Activated T-helper 9 cell treated with anti-CD3 and anti-CD28 coated beads, Interleukin-2, amount 50 U/mL, for 16 hours (primary cell): ENCODE measurements at regions not wholly inside any gene's neighbourhood (a gene's known extent, or its start where the extent isn't known, plus 50 kb on each side); places are given as distances from the start of the nearest gene placed in this dataset.
"Not testable (repeated sequence)": the region's sequence is repeated elsewhere in the genome, so short reads cannot be mapped to it uniquely, and the experiment has no call there.

ENCODE experiments used
- DNase-seq: peaks from one replicate; pipeline ENCODE4 v3.0.0-alpha.2; 2020; ENCODE audit warnings: low read depth

DNA sequence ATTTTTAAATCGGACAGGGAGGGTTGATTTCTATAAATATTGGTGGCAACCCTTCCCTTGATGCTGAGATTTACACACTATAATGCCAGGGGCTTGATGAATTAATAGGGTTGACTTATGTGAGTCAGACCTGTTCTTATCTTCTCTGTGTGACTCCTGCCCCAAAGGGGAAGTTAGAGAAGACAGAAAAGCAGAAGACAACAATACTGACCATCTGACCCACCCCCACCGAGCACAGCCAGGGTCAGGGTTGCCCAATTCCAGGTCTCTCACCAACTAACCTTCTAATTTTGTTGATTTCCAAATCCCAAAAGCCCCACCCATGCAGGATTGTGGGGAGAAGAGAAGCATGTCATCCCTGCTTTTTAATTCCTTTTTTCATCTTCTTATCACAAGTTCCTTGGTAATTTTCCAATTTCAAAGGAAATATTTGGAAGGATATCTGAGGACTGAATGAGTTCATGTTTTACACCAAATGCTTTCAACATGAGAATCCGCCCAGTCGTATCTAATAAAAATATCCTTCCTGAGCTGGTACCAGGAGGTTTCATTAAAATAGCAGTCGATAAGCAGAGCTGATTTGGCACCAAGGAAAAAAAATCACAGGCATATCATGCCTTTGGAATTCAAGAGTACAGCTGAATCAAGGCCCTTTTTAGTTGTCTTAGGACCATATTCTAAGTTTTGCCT, 603.4 kb upstream of the CDH11 start:
- DNase-seq, result no peak

DNA sequence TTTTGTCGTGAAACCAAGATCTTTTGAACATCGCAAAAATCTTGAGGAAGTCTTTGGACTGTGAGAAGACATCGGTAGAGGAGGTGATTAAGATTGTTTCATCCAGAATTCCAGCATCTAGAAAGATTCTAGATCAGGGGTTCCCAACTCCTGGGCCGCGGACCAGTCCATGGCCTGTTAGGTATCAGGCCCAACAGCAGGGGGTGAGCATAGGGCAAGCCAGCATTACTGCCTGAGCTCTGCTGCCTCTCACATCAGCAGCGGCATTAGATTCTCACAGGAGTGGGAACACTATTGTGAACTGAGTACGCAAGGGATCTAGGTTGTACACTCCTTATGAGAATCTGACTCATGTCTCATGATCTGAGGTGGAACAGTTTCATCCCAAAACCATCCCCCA, 600.6 kb upstream of the CDH11 start:
- DNase-seq, result no peak

DNA sequence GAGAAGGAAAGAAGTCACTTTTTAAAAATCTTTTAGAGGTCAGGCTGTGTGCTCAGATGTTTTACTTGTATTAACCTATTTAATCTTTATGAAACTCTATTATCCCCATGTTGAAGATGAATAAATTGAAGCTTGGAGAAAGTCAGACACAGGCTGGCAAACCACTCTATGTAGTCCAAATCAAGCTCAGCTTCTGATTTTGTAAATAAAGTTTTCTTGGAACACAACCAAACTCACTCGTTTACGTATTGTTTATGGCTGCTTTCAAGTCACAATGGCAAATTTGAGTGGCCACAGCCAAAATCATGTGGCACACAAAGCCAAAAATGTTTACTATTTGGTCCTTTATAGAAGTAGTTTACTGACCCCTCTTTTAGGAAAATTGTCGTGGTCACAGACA, 596.0 kb upstream of the CDH11 start:
- no peak for DNase-seq

DNA sequence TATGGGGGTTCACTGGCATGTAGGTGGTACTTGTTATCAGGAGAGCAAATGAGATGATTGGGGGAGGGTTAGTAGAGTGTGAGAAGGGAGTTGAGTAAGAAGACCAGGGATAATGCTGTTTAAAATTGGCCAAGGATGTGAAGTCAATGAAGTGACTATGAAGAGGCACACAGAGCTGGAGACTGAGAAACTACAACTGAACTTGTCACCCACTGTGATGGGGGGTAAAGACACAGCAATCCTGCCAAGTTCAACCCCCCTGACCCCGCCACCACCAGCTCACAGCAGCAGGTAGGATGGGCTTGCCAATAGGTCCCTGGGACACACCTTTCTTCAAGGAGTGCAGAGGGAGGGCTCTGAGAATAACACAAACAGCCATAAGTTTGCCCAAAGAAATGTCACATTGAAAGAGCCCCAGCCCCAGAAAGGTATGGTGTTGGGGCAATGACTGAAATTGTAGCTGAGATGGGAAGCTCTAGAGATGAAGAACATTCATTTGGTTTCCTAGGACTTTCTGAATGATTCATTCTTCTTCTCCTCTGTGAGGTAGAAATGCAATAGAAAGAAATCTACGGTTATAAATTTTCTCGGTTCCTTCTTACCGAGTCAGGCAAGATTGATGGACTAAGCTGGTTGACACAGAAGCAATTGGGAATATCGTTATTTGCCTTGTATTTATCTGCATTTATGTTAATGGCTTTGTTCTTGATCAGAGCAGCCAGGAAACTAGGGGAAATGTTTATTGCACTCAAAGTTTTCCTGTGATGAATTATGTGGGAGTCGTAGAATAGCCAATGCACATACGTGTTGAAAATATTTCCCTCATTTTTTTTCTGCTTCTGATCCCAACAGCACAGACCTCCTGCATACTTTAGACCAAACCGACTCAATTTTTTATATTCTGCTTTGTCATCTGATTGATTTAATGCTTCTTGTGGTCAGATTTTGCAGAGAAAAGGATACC, 595.2 kb upstream of the CDH11 start:
- DNase-seq, result no peak

DNA sequence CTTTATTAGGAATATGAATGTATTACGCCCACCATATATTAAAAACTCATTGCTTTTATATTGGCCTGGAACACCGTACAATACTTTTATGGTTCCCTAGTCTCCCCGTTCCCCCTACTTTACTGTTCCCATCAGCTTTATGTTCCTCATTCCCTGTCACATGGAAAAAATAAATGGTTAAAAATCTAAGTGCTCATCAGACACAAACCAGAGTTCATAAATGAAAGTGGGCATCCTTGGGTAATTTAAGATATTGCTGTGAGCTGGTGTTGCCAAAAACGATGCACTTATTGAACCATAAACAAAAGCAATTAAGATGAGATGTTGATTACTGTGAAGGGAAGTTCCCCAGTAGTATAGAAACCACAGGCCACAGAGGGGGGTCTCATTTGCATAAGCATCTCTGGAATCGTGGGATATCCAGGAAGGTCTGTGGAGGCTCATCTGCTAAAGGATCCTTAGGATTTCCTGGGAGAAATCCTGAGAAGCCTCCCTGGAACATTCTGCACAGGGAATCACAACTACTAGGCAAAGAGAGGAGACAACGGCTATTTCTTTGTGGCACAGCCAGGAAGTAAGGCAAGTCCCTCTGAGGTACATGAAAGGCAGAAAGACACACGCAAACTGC, 591.4 kb upstream of the CDH11 start:
- no peak for DNase-seq

DNA sequence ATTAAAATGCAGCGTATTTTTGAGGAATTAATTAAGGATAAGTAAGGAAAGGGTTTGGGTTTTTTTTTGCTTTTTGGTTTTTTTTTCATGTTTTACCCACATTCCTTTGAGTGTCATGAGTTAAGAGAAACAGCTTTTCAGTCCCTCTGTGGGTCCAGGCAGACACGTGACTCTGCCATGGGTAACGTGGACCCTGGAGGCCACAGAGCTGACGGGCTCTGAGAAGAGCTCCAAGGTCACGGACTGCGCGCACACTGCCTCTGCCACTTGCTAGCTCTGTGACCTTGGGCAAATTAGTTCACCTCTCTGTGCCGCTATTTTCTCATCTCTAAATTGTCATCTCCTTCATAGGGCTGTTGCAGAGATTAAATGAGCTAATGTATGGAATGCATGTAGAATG, 588.2 kb upstream of the CDH11 start:
- DNase-seq, result no peak

DNA sequence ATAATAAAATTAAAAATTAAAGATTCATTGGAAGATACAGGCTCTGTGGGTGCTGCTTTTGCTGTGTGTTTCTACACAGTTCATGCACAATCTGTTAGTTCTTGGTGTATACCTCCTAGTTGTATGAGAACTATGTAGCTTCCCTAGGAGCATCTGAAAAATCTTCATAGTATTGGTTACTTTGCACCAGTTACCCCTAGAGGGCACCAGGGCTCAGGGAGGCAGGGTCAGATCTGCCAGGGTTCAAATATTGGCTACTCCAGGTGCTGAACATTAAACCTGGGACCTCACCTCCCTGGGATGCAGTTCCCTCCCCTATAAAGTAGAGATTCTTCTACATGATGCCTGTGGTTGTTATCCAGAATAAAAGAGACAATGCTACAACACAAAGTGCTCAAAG, 583.0 kb upstream of the CDH11 start:
- no peak for DNase-seq

DNA sequence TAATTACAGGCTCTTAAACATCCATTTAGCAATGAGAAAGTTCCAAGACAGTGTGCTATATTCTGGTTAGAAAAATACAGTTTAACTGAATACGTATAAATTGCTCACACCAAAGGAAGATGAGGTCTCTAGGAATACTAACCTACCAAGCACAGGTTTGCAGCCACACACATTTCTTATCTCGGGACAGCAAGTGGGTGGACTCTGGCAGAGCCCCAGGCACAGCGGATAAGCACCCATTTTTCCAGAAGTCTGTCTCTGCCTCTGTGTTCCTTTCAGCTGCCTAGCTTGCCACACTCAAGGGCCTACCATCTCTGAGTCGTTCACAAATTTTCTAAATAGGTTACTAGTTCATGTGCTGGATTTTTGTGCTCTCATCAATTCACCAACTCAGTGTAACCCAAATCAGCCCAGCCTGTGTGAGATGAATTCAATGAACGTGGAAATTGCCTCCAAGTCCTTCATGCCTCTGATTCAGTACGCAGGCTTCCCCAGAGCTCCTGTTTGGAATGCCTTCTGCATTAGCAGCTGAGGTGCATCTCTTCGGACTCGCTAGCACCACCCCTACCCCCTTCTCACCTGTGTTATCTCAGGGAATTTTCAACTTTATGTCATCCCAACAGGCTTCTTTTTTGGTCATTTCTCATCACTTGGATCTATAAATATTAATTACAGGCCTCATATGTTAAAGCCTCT, 581.0 kb upstream of the CDH11 start:
- DNase-seq, result no peak

DNA sequence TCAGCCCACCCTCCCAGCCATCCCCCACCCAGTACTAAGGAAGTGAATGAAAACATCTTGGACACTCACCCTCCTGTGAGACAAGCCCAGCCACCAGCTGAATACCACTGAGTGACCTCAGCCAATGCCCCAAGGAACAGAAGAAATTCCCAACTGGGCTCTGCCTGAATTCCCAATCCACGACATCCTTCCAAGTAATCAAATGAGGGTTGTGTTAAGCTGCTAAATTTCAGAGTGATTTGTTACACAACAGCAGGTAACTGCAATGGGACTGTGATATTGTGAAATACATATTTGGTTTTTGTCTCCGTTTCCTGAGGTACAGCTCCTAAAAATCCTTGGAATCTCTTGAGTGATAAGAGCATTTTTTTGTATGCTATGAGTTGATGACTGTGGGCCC, 578.7 kb upstream of the CDH11 start:
- no peak for DNase-seq

DNA sequence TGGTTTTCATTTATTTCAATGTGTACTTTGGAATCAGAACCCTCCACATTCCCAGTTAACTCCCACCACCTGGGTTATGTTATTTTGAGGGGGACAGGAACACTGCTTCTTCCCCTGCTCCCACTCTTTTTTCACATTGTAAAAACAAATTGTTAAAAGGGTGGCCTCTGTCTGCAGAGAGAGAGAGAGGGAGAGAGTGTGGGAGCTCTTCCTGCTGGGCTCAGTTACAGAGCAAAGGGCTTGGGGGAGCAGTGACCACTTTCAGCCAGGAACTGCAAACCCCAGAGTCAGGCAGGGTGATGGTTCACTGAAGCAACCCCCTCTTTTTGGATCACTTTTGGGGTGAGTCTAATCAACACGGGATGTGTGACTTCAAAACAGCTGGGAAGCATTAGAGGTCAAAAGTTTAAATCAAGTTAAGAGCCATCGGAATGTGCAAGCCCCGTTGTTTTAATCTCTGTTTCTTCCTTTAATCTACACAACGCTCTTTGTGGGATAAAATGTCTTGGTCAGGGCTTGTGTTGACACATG, 577.0 kb upstream of the CDH11 start:
- DNase-seq, result no peak

DNA sequence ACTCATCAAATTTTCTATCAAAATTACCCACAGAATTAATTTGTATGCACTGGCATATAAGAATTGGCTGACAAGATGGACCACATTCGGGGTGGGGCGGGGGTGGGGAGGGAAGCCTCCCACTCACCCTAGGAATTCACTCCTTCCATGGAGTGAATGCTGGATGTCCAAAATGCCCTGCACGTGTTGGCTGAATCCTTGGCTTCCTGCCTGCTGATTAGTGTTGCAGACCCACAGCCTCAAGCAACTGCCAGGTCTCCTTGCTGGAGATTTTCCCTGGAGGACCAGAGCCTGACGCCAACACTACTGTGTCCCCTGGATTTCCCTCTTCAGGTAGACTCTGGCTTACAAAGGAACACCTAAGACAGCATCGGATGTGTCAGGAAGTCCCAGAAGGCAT, 575.7 kb upstream of the CDH11 start:
- no peak for DNase-seq

DNA sequence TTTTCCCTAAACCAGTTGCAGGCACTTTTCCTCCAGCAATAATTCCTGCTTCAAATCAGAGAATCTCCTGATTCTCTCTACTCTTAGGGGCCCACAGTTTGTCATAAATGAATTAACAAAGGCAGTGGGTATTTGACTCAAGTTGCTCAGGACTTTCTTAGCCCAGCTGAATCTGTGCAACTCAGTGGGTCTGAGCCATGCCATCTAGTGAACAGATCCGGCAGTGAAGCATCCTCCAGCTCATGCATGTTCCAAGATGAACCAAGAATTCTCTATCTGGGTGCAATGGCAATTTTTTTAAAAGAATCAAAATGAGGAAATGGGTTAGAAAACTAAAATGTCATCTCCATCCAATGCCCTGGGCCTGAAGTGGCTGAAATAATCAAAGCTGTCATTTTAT, 575.2 kb upstream of the CDH11 start:
- DNase-seq, result no peak

DNA sequence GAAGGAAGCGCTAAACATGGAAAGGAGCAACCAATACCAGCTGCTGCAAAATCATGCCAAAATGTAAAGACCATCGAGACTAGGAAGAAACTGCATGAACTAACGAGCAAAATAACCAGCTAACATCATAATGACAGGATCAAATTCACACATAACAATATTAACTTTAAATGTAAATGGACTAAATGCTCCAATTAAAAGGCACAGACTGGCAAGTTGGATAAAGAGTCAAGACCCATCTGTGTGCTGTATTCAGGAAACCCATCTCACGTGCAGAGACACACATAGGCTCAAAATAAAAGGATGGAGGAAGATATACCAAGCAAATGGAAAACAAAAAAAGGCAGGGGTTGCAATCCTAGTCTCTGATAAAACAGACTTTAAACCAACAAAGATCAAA, 570.0 kb upstream of the CDH11 start:
- not testable (repeated sequence) for DNase-seq

DNA sequence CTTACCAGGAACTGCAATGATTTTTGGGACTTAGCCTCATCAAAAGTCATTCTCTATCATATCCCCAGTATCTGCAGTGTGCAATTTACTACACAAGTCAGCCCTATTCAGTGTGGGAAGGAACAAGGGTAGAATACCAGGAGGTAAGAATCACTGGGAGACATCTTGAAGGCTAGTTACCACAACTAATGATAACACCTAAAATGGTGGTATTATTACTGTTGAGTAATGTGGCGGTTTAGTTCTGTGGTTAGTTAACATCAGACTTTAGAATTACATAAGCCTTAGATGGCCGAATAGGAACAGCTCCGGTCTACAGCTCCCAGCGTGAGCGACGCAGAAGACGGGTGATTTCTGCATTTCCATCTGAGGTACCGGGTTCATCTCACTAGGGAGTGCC, 567.9 kb upstream of the CDH11 start:
- DNase-seq, result no peak

DNA sequence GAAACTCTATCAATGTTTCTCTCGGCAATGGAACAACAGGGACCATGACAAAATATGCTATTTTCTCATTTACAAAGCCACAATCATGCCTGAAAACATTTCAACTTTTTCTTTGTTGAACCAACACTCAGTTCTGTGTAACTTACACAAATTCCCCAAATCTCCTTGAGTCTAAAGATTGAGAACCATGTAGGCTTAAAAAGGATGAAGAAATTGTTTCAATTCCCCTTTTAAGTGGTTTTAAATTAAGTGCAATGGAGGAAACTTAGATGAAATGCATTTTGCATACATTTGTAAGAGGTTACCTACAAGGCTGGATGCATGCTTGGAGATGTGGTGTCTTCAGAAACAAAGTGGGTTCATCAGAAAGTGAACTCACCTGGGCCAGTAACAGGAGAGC, 566.4 kb upstream of the CDH11 start:
- DNase-seq, result no peak

DNA sequence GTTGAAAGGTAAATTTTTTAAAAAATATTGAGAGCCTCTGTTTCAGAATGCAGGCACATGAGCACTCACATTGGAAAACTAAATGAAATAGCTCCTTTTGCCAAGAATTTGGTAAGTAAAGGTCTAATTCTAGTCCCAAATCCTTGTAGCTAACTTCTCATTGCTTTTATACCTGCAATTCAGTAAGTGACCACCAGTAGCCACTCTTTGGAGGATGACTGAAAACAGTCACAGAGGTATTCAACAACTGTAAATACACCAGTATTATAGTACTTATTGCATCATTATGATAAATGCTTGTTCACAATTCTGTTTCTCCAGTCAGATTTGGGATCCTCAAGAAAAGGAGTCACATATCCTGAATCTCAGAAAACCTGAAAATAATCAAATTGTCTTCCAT, 562.4 kb upstream of the CDH11 start:
- no peak for DNase-seq

DNA sequence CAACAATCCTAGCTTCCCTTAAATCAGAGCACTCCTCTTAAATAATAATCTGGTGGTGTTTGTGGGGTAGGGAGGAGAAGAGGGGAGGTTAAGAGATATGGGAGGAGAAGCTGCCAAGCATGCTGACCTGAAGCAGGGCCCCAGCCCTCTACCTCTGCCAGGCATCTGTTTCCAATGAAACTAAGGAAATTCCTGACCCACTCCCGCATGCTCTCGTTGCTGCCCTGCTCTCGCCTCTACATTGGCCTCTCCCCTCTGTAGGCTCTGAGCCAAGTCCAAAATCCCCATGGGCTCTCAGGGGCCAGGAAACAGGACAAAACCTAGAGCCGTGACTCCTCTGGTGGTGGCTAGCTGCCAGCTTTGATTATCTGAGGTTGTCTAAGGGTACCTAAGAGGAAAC, 559.5 kb upstream of the CDH11 start:
- DNase-seq, result no peak

DNA sequence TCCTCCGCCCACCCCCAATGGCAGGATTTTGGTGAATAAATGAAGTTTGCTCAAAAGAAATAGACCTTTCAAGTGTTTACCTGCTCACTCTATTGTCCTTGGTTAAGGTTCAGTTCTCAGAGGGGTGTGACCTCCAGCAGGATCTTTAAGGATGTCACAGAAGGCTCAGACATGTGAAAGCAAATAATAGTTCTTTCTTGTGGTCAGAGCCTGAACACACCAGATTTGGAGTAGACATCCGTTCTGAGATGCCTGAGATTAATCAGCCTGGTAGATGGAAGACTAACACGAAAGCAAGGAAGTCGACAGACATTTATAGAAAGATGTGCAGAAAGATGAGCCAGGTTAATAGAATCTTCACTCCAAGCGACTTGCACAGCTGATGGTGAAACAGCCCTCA, 557.9 kb upstream of the CDH11 start:
- no peak for DNase-seq

DNA sequence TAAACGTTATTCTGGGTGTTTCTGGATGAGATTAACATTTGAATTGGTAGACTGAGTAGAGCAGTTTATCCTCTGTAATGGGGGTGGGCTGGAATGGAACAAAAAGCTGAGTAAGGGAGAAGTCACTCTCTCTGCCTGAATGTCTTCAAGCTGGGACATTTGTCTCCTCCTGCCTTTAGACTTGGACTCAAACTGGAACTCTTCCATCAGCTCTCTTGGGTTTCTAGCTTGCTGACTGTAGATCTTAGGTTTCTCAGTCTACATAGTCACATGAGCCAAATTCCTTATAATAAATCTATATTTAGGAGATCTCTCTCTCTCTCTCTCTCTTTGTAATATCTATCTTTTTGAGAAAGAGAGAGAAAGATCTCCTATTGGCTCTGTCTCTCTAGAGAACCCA, 553.3 kb upstream of the CDH11 start:
- DNase-seq, result no peak

DNA sequence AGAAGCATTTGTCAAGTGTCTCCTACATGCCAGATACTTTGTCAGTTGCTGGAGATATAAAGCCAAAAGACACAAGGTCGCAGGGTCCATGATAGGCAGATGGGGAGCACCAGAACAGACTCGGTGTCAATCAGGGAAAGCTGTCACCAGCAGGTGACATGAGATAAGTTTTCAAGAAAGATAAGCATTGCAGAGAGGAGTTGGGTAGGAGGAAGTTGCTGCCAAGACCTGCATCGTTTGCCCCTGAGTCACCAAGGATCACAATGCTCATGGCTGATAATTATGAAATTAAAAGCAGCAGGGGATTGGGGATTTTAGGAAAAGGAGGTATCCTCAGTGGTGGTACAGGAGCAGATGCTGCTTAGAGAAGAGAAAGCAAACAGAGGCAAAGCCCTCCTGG, 551.1 kb upstream of the CDH11 start:
- no peak for DNase-seq

DNA sequence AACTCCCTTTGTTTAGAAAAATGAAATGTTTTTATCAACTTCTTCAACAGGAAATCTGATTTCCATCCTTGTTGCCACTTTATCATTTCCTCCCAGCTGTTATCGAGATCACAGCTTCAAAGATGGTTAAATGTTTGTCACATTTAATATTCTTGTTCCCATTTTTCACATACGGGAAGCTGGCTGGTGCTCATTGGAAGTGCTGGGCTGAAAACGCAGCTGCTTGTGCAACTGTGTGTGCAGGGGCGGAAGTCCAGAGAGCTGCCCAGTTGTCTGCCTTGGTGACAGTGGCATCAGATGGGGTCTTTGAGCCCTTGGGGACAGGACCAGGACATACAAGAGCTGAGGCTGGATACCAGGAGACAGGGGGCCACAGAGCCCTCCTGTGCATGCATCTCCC, 549.2 kb upstream of the CDH11 start:
- no peak for DNase-seq

DNA sequence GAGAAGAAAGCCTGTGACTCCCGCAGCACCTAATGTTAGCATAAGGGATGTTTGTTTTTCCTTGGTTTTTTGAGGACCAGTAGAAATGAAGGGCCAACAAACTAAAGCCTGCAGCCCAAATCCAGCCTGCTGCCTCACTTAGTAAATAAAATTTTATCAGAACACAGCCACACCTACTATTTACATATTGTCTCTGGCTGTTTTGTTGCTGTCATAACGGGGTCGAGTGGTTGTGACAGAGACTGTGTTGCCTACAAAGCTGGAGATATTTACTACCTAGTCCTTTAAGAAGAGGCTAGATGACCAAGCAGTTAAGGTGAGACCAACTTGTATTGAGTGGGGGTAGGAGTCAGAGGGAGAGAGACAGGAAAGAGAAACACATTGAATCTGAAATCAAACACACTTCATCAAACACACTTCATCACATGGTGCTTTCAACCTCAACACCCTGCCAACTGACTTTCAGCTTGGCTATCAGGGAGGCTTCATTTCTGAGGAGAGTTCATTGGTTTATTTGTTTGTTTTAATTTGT, 546.3 kb upstream of the CDH11 start:
- no peak for DNase-seq
